Adrenal gland (tissue), 5 donors: ENCODE measurements at regions not wholly inside any gene's neighbourhood (a gene's known extent, or its start where the extent isn't known, plus 50 kb on each side); places are given as distances from the start of the nearest gene placed in this dataset.

Experiments
- CTCF ChIP-seq, 6 experiments: fragments of 450-650 bp in 4 of 6; fragments of 200-600 bp in 2 of 6; sonication (generic) in 1 of 6; IDR thresholded peaks; 1 replicate in 5 of 6; 2 replicates in 1 of 6; pipeline versions ENCODE4 v1.5.1 to v1.8.0; 2016 to 2021; ENCODE audit warnings: antibody characterized with exemption in 6 of 6, mild to moderate bottlenecking in 2 of 6, moderate library complexity in 1 of 6
- POLR2A ChIP-seq, 2 donors: fragments of 450-650 bp; IDR thresholded peaks; one replicate each; pipeline ENCODE4 v1.6.1; 2017; ENCODE audit warnings: antibody characterized with exemption in 2 of 2, mild to moderate bottlenecking in 2 of 2, moderate library complexity in 1 of 2
- donor health status: DM: no; HTN: no; CAD: no.

- TF ChIP-seq CTCF (IDR thresholded peaks at IDR 0.05) (no peak), POLR2A (IDR thresholded peaks at IDR 0.05) (no peak)
Measured at GRCh38 chr5:124516567-124516966, 229.9 kb downstream of the ZNF608 start.
